ENCODE measurements at regions not wholly inside any gene's neighbourhood (a gene's known extent, or its start where the extent isn't known, plus 50 kb on each side); places are given as distances from the start of the nearest gene placed in this dataset.
"Not testable (repeated sequence)": the region's sequence is repeated elsewhere in the genome, so short reads cannot be mapped to it uniquely, and the experiment has no call there.

DNA sequence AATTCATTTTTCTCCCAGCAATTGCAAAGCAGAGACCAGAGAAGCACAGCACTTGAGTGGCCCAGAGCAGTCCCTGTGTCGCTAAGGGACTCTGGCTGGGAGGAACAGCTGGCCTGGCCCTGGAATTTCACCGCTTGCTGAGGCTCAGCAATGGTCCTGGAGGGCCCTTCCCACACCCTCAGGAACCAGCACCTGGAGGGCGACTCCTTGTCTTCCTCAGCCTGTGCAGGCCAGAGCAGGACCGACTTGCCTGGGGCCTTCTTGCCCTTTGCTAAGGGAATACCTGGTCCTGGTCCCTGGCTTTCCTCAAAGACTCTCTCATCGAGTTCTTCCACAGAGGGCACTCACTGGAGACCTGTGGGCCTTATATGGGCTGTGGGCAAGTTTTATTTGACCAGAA lies 294.6 kb downstream of the RPLP1 start:
- DNase-seq = no peak

DNA sequence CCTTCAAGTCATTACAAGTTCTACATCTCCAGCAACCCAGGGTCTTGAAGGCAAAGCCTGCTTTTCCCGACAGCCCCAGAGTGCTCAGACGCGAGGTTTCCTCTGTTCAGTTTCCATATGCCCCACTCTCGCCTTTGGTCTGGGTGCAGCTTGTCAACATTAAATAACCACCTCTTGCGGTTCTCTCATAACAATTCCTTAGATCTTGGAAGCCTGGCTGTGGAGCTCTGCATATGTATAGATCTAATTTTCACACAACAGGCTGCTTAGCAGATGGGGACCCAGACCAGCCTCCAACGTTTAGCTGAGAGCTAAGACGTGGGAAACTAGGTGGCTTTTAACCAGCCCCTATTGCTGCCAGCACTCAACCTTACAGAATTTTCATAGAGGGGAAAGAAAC lies 295.5 kb downstream of the RPLP1 start:
- no peak for DNase-seq

DNA sequence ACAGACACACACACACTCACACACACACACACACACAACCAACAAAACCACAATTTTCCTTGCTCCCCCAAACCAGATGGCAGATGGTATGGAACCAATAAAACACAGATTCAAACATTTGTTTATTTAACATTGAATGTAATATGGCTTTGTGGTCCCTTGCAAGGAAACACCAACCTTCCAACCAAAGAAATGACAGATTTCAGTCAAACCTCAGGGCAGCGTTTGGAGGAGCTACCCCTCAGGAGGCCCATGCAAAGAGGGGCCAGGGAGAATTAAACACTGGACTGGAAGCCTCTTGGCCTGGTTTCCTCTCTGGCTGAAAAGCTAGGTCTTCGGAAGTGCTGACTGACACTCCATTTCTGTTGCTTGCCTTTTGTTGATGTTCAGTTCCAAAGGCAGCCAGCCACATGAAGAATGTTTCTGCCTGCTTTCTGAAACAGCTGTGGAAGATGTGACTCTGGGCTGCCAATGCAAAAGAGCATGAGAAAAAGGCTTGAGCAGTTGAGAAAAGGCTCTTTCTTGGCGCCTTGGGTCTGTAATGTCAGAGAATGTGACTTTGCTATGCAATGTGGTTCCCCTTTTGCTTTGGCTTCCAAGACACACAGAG lies 296.1 kb downstream of the RPLP1 start:
- DNase-seq = no peak

DNA sequence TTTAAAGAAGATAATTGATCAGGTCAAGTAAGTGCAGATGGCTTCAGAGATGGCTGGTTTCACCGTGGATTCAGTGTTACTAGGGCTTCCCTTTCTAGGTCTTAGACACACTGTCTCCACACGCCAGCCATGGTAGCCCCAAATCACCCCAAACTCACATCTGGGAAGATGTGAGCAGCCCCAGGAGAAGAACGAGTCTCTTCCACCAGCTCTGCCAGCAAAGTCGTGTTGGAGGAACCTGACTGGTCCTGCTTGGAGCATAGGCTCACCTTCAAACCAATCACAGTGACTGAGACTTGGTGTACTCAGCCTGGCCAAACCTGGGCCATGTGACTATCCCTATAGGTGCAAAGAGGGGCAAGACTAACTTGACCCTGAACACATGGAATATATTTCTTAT lies 296.7 kb downstream of the RPLP1 start:
- DNase-seq = no peak

DNA sequence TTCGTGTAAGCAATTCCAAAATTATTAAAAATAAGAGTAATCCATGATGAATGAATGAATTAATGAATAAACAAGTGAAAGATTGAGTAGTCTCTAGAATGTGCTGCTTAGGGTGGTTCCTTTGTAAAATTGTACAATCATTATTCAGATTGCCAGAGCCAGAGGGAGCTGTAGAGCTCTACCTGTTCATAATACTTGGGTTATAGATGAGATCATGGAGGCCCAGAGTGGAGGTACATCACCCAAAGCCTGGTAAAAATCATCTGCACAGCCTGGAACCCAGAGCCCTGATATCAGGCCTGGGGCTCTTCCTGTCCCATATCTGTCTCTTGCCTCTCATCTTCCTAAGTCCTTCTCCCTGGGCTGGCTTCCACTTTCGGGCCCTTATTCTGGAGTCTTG lies 297.2 kb downstream of the RPLP1 start:
- no peak for DNase-seq

DNA sequence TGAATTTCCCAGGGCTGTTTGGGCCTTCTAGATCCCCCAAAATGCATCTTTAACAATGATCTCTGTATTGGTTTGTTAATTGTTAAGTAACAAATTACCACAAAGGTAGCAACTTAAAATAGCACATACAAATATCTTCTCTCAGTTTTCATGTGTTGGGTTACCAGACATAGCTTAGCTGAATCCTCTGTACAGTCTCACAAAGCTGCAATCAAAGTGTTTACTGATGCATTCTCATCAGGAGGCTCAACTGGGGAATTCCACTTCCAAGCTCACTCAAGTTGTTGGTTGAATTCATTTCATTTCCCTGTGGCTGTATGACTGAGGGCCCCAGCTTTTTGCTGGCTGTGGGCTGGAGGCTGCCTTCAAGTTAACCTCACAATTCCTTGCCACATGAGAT lies 297.6 kb downstream of the RPLP1 start:
- no peak for DNase-seq

DNA sequence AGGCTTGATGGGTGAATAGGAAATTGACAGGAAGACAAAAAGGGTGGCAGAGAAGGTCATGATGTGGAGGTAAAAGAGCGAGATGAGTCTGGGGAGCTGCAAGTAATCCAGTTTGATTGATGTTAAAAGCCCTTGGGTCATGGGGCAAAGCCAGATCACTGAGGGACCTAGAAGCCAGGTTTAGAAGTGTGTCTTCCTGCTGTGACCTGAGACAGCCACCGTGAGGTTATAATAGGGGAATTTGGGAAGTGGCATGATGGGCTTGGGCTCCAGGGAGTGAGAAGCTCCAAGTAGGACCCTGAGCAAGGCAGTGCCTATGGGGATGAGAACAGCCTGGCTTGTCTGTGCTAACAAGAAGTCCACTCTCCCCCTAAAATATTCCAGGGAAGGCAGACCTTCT lies 298.5 kb downstream of the RPLP1 start:
- no peak for DNase-seq

DNA sequence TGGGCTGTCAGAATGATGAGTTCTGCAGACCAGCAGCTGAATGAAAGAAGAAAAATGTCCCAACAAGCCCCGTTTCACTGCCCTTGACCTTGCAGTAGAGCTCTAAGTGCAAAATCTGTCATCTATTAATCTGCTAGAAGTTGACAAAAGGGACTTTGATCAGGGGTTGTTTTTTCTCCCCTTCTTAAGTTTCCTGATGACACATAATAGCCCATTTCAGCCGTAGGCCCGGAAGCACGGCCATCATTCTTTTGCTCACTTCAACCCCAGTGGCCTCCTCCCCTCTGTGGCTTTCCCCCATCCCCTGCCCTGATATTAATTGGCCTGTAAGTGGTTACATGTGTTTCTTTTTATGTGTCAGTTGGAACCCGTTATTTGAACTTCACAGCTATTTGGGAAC lies 298.9 kb downstream of the RPLP1 start:
- DNase-seq = no peak

DNA sequence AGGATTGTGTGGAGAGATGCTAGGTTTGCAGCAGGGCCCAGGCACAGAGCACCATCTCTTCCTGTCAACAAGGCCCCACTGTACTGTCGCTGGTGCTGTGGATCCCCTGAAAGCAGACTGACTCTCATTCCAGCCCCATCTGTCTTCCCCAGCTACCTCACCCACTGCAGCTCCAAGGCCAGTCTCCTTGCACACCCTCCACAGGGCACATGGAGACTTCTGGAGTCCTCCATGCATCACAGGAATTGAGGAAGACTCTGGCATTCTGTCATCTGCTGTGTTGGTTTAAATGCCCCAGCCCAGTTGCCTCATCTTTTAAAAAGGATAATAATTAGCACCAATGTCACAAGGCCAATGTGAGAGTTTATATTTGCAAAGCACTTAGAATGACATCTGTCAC lies 301.2 kb downstream of the RPLP1 start:
- DNase-seq = no peak

DNA sequence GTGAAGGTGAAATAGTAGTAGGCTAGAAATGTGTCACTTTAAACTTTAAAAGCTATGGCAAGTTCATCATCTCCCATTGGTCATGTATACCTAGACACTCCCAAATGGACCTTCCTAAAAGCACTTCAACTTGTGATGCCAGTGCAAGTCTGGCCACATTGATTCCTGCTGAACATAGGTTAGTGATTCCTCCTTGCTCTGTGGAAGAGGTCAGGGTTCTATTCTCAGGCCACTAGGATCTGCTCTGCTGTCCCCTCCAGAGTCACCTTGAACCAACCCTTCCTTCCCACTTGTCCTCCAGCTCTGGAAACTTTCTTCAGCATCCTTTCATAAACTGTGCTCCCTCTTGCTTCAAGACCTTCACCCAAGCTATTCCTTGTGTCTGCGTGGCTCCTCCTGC lies 301.7 kb downstream of the RPLP1 start:
- no peak for DNase-seq

DNA sequence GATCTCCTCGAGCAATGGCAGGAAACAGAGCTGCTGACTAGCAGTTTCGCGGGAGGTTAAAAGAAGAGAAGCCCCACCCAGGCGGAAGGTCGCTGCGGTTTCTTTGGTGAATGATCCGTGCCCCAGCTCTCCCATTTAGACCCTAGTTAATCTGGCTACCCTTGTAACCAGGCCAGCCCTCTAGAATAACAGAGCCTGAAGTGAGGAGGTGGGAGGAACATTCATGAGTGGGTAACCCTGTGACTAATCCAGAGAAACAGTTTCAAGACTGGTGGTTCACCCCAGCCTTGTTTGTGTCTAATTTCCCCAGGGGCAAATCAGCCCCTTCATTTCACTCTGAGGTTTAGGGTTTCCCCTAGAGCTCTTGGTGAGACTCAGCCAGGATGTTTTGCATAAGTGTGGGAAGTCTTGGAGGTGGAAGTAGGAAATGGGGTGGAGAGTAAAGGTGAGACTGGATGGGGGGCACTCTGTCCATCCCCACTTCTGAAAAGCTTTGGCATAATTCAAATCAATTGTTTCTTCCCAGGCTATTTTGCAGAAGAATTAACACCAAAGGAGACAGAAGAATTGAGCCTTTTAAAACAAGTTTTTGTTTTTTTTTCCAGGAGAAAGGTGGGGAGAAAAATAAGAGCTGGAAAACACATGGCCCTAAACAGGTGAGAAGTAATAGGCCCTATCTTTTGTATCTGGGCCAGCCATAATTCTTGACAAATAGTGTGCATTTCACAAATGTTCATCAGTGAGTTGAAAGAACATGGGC lies 303.1 kb downstream of the RPLP1 start:
- no peak for DNase-seq

DNA sequence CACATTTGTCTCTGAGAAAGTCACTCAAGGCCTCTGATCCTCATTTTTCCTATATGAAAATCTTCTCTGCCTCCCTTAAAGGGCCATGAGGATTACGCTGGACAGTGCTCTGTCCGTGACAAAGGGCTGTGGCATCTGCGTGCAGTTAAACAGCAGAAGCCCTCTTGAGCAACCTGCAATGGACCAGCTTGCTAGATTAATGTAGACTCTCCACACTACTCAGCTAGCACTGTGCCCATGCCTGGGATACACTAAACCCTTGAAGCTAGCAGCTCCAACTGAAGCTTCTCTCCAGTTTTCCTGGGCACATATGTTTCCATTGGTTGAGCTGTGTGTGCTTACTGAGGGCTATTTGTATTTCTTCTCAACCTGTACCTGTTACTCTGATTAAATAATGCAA lies 303.8 kb downstream of the RPLP1 start:
- no peak for DNase-seq

DNA sequence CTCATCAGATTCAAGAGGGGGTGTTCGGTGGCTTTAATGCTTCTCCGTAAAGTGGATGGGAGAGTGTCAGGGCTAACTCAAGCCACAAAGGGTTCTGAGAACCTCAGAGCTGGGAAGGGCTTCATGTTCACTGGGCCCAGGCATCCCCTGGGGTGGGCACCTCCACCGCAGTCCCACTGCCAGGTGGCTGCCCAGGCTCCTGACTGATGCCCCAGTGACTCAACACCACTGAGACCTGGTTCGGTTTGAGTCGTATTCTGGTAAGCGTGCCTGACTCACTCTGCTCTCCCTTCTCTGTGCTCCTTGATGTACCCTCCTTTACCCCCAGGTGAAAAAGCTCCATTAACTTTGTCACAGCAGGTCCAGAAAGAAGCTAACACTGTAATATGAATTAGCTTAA lies 304.6 kb downstream of the RPLP1 start:
- no peak for DNase-seq

DNA sequence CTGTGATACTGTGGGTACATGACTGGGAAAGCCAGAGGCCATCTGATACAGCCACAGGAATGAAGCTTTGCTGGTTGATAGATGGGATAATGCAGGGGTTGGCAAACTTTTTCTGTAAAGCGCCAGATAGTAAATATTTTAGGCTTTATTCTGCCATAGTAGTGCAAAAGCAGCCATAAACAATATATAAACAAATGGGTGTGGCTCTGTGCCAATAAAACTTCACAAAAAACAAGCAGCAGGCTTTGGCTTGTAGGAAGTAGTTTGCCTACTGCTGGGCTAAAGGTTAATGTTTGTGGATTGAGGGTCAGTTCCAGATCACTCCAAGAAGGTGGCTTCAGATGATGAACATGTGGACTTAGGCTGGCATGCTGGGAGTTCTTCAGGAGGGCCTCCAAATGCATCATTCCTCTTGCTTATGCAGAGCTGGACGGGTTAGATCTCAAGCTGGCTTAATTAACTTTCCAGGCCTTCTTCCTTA lies 305.7 kb downstream of the RPLP1 start:
- no peak for DNase-seq

DNA sequence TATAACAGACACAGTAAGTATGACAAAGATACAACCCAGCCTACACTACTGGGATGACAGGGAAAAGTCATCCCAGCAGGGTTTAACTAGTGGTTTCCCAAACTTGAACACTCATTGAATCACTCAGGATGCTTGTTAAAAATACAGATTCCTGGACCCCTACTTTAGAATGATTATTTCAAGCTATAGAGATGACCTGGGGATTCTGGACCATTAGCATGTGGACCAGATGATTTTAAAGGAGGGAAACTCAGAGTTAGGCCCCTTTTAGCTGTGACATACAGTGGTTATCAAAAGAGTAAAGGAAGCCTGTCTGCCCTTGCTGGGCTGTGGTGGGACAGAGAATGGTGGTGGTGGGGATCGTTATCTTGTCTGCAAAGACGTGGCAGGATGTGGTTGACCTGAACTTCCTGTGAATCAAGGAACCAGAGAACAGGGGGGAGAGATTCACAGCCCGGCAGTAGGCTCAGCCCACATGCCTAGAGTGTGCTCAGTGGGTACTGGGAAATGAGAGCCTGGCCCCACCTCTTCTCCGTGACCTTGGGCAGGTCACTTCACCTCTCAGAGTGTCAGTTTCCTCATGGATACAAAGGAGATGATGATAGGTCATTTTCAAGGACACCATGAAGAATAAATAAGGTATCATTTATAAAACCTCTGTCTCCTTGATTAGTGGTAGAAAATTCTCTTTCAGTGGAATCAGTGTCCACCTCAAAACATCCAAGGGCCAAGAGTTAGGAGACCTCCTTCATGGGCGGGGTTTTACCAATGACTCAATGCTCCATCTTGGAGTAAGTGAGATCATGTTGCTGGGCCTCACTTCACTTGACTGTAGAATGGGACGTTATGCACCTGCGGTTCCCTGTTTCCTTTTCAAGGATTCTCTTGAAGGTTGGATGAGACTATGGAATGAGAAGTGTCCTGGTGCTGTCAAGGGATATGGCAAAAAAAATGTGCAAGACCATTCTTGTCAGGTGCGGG lies 306.5 kb downstream of the RPLP1 start:
- no peak for DNase-seq

DNA sequence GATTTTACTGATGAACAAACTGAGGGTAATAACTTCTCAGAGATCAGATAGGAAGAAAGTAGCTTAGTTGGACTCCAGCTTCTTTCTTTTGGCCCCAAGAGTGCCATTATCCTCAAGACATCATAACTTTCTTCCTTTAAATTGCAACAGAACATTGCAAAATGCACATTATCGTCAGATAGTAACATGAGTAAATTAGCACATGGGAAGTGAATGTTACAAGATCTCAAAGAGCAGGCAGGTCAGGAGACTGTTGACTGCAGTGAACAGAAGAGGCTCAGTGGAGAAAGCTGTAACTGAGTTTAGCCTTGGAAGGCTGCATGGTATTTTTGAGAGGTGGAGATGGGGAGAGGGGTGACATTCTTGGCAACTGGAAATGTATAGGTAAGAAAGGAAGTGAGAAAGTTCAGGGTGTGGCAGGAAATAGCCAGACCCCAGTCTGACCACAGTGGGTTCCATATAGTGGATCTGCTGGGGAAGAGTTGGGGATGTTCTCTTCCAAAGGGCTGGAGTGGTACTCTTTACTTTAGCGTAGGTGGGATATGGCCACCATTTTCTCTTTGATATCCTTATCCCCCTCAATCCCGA lies 307.7 kb downstream of the RPLP1 start:
- DNase-seq = no peak

DNA sequence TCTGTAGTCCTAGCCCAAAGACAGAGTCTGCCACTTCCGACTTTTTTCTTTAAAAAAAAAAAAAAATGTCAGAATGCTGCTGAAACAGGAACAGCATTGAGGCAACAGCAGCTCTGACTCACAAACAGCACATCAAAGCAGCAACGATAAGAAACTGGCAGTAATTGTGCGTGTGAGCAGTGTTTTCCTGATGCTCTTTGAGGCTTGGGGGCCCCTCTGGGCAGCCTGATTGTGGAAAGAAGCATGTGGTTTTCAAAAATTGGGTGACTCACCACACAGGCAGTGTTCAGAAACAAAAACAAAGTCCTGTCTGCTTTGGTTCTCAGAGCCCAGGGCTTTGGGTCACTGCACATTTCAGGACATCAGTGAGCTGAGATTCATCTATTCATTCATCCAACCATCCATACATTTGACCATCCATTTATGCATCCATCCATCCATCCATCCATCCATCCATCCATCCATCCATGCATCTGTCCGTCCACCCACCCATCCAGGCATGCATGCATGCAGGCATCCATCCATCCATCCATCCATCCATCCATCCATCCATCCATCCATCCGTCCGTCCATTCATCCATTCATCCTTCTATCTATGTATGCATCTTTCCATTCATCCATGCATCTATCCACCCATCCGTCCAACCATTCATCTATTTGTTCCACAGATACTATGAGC lies 308.4 kb downstream of the RPLP1 start:
- no peak for DNase-seq

DNA sequence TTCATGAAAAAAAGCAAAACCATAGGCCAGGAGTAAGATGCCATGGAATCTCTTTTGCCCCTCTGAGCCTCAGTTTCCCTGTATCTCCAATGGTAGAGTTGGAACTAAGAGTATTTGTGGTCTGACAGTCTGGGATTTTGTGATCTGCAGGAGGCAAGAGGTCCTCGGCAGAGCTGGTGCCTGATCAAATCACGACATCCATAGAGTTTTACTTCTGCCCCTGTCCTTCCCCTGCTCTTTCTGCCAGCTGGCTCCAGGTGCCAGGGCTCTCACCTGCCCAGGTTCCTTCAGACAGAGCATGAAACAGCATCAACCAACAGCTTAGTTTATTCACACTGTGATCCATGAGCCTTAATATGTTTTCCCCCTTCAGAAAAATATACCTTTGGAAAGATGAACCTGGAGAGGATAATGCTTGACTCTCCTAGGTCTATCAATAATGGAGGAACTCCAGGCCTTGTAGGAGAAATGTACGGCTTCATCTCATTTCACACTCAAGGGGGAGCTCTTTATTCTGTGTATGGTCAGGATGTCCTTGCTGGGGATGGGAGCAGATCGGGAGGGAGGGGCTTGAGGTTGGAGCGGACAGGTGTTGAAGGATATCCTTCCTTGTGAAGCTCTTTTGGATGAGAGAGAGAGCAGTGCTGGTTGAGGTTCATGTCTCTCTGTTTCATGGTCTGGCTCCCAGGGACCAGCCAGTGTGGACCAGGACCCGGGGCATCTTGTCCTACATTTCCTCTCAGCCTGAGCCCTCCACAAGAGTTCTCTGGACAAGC lies 309.9 kb downstream of the RPLP1 start:
- DNase-seq = no peak

DNA sequence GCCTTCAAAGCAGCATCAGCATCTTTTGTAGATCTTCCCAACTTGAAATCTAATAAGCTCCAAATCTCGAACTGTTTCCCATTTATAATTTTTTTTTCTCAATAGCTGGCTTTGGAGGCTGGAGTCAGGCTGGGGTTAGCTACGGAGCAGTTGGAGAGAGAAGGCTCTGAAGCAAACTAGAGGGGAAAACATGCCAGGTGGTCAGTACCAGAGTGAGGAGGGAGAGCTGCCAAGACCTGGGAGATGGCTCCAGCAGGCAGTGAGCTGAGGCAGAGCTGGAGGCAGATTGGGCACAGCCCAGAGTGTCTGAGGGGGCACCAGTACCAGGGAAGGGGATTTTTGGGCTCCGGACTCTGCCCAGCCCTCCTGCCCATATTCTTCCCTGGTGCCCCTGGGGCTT lies 311.2 kb downstream of the RPLP1 start:
- DNase-seq = no peak

DNA sequence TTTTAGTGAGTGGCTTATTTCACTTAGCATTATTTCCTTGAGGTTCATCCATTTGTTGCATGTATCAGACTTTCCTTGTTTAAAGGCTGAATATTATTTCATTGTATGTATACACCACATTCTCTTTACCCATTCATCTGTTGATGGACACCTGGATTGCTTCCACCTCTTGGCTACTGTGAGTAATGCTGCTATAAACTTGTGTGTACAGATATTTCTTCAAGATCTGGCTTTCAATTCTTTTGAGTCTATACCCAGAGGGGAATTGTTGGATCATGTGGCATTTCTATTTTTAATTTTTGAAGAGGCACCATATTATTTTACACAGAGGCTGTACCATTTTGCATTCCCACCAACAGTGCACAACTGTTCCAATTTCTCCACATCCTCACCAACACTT lies 313.5 kb downstream of the RPLP1 start:
- no peak for DNase-seq

DNA sequence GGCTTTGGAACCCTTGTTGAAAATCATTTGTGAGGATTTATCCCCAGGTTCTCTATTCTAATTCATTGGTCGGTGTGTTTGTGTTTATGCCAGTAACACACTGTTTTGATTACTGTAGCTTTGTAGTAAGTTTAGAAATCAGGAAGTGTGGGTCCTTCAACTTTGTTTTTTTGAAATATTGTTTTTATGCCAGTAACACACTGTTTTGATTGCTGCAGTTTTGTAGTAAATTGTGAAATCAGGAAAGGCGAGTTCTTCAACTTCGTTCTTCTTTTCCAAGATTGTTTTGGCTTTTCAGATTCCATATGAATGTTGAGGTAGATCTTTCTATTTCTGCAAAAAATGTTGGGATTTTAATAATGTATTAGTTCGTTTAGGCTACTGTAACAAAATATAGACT lies 314.6 kb downstream of the RPLP1 start:
- DNase-seq = no peak

DNA sequence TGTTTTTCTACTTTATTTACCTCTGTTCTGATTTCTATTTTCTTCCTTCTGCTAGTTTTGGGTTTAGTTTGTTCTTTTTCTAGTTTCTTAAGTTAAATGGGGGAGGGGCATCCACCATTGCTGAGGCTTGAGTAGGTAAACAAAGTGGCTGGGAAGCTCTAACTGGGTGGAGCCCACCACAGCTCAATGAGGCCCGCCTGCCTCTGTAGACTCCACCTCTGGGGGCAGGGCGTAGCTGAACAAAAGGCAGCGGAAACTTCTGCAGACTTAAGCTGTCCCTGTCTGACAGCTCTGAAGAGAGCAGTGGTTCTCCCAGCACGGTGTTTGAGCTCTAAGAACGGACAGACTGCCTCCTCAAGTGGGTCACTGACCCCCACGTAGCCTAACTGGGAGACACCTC lies 316.7 kb downstream of the RPLP1 start:
- not testable (repeated sequence) for DNase-seq
